Epithelial cell of prostate (primary cell): ENCODE measurements at regions not wholly inside any gene's neighbourhood (a gene's known extent, or its start where the extent isn't known, plus 50 kb on each side); places are given as distances from the start of the nearest gene placed in this dataset.

Source experiments
- DNase-seq: peaks from one replicate; pipeline ENCODE4 v3.0.0-alpha.2; 2011; ENCODE audit warnings: low read depth, low spot score
- H3K27ac ChIP-seq: fragments of 450-650 bp; 2 replicates; pipeline ENCODE4 v1.5.1; 2017; ENCODE audit warnings: mild to moderate bottlenecking

DNA sequence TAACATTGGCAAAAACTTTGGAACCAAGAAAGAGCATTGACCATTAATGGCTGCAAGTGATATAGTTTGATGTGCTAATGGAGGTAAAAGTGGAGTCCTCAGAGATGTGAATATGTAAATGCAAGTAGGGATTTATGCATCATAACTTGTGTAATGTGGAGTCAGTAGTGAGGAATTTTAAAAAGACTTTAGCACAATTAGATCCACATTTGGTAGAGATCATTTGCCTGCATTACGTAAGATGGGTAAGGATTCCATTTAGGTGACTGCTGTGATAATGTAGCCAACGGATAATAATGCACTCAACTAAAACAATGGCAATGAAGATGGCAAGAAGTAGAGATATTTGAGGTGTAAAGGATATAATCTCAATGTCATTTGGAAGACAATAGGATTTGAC is 1128.4 kb downstream of the ADGRL3 start:
- no peak overlapping the region for H3K27ac ChIP-seq
- no peak for DNase-seq

DNA sequence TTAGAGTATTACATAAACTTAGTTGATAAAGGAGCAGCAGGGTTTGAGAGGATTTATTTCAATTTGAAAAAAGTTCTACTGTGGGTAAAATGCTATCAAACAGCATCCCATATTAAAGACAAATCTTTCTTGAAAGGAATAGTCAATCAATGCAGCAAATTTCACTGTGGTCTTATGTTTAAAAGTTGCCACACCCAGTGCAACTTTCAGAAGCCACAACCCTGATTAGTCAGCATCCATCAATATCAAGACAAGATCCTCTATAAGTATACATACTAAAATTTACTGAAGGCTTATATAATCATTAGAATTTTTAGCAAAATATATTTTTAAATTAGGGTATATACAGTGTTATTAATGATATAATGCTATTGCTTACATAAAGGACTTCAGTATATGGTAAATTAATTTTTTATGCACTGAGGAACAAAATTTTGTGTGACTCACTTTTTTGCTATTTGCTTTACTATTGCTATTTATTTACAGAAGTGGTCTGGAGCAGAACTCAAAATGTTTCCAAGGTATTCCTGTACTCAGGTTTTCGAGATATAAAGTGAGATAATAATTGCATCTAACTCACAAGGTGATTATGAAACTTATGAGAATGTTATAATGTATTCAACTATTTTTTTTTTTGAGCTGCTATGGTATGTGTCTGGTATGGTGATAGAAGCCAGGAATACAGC is 1127.6 kb downstream of the ADGRL3 start:
- no peak for DNase-seq
- no peak overlapping the region for H3K27ac ChIP-seq

DNA sequence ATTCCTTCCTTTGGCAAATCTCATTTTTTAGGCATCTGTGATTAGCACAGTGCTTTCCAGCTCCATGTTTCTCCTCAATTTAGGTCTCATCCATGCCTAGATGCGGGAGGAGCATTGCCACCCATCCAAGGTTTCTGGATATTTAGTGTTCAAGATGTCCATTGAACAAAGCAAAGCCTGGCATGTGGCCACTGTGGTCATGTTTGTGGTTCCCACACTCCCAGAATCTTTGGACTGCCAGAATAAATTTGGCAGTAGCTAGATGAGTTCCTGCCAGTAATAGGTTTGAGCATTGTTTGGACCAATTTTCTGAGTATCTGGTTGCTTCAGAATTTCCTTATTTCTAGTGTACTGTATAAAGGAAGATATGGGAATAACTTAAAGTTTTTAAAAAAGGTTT is 1124.1 kb downstream of the ADGRL3 start:
- no peak overlapping the region for H3K27ac ChIP-seq
- DNase-seq: no peak

DNA sequence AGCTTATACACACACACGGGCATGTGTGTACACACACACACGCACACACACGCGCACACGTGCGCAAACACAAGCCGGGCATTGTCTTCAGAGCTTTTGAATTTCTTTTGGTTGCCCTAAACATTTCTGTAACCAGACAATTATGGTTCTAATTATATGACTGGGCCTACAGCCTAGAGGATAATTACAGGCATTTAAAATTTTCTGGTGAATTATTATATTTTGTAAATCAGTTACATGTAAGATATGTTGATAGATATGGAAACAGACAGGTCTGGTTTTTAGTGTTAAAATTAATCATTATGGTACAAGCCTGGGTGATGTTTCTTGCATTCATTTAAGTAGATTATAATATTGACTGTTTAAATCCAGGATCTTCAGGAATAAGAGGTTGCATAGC is 1120.5 kb downstream of the ADGRL3 start:
- no peak overlapping the region for H3K27ac ChIP-seq
- DNase-seq: no peak

DNA sequence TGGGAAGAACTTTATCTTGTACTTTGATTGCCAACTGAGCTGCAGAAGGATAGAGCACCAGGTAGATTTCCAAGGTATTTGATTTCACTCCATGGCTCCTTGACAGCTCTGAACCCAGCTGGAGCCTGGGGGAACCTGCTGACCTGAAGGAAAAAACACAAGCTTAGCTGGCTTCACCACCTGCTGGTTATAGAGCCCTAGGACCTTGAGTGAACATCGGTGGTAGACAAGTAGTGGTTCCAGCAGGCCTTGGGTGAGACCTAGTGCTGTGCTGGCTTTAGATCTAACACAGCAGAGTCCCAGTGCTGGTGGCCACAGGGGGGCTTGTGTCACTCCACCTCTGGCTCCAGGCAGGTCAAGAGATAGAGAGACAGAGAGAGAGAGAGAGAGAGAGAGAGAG is 1102.6 kb downstream of the ADGRL3 start:
- H3K27ac ChIP-seq: no peak overlapping the region
- DNase-seq: no peak

DNA sequence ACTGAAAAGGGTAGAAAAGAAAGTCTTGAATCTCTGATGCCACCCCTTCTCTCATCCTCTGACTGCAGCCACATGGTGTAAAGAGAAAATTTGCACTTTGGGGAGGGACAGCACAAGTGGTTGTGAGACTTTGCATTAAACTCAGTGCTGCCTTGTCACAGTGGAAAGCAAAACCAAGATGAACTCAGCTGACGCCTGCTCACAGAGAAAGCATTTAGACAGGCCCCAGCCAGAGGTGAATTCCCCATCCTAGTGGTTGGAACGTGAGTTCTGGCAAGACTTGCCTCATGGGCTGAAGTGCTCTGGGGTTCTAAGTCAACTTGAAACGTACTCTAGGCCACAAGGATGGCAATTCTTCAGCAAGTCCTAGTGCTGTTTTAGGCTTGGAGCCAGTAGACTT is 1101.4 kb downstream of the ADGRL3 start:
- no peak overlapping the region for H3K27ac ChIP-seq
- DNase-seq: no peak

DNA sequence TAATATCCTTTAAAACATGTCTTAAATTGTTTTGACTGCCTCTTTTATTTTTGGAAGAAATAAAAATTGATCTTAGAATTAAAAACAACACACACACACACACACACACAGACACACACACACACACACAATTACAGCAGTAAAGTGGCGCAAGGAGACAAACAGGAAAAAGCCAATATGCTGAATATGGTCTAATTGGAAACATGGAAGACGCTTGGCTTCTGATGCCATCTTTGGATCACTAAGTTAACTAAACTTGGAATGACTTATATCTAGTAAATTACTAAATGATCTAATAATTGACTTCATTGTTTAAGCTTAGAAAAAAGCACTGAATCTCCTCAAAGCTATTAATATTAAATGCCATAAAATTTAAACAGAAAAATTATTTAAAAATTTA is 1093.4 kb downstream of the ADGRL3 start:
- no peak for DNase-seq
- H3K27ac ChIP-seq: no peak overlapping the region

DNA sequence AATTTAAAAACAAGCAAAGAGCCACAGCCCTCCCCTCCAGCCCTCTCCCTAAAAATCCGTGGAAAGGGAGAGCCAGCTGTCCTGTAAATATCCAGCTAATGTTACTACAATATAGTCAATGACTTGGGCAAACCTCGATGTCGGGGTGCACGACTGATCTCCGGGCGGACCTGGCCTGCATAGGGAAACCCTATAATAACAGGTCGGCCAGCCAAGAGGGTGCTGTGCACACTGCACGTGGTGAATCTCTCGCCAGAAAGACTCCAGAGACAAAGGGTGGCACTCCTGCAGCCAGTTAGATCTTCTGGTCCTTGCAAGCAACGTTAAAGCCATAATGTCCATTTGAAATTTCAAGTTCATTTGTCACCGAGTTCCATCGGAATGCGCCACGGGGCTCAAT is 1092.8 kb downstream of the ADGRL3 start:
- no peak for DNase-seq
- no peak overlapping the region for H3K27ac ChIP-seq

DNA sequence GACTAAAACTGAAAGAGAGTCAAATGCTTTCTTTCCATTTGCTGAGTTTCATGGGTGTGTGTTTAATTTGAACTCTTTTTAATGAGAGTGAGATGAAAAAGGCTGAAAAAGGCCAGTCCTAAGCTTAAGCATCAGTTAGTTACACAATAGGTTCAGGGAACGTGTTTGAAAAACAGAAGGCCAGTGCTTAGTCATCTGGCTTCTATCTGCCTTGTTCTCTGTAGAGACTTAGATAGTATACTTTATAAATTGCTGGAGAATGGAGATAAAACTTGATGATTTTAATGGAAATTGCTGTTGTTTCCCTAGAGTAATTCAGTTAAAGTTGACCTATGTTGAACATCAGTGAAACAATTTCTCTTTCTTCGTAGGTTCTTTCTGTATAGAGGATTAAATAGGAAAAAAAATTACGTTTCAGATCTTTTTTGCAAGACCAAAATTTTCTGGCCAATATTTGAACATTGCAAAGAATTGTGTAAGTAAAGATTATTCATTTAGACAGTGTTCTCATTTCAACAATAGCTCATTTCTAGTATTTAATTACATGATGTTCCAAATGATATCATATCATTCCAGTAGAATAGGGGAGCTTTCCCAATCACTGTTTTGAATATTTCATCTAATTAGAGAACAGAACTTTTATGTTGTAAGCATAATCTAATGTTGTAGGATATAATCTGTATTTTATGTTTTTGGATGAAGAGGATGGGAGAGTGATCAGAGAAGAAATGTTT is 1088.8 kb downstream of the ADGRL3 start:
- no peak for DNase-seq
- no peak overlapping the region for H3K27ac ChIP-seq

DNA sequence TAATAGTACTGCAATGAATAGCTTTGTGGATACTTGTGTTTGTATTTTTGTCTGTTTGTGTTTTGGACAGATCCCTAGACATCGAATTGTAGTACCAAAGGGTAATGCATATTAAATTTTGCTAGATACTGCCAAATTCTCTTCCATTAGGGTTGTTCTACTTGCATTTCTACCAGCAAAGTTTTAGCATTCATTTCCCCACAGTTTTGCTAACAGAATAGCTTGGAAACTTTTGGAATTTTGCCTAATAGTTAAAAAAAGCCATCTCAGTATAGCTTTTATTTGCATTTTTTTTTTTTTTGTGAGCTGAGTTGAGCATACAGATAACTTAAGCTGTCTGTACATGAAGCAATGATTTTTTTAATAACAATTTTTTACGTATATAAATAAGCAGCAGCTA is 1084.9 kb downstream of the ADGRL3 start:
- no peak for DNase-seq
- no peak overlapping the region for H3K27ac ChIP-seq

DNA sequence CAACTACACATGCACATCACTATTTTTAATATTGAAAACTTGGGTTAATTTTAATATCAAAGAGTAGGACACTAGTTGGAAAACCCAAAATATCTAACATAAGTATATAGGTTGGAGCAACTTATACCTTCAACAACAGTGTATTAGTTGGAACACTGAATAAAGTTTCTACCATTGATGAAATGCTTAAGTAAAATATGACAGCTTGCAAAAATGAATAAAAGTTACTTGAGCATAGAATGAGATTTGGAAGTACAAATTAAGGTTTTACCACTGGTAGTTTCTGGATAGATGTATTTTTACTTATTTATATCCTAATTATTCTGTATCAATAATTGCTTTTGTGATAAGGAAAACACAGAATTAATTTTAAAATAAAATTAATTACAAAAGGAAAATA is 1079.6 kb downstream of the ADGRL3 start:
- DNase-seq: no peak
- no peak overlapping the region for H3K27ac ChIP-seq

DNA sequence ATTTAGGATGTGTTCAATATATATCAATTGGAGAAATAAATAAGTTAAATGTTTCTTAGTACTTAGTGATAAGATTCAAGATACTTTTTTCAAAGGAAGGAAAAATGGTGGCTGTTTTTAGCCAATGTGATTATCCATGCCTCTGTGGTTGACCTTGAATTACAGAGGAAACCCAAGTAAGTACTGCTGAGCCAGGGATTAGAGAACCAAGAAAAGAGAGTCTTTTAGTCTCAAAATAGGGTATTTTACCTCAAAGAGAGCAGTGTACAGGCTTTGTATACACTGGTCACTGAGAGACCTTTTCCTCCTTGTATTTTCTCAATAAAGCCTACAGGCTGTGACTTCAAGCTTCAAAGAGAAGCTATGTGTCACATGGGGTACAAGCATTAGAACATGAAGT is 1075.3 kb downstream of the ADGRL3 start:
- no peak for DNase-seq
- H3K27ac ChIP-seq: no peak overlapping the region

DNA sequence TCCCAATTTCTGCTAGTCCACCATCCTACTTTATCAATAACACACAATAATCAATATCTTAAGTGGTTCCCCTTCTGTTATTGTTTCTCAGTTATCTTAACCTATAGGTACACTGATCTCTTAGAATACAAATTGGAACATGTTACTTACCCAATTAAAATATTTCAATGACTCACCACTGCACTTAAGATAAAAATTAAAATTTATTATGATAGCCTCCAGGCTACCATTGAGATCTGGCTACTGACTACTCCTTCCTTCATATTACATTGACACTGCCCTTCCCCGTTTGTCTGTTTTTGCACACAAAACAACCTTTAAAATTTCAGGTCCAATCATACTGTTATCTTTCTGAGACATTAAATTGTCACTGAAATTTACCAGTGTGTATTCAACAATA is 1074.7 kb downstream of the ADGRL3 start:
- H3K27ac ChIP-seq: no peak overlapping the region
- no peak for DNase-seq

DNA sequence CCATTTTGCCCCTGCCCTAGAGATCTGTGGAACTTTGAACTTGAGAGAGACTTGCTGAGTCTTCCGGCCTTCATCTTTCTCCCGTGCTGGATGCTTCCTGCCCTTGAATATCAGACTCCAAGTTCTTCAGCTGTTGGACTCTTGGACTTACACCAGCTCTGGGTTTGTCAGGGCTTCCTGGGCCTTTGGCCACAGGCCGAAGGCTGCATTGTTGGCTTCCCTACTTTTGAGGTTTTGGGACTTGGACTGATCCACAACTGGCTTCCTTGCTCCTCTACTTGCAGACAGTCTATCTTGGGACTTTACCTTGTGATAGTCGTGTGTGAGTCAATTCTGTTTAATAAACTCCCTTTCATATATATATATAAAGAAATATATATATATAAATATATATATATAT is 1071.0 kb downstream of the ADGRL3 start:
- no peak for DNase-seq
- H3K27ac ChIP-seq: no peak overlapping the region

DNA sequence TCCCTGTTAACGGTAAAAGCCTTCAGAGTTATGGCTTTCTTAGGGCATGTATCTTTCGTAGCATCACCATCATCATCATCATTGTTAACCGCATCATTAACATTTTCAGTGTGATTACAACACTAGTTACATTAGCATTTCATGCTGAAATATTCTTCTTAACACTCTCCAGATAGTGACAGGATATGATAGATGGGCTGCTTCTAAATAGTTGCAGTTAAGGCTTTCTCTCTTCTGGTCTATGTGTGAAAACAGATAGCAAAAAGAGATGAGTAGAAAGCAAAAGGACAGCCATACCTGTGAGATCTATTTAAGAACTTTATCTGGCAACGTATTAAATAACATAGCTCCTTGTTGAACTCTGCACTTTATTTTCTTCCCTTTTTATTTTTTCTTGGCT is 1069.8 kb downstream of the ADGRL3 start:
- no peak for DNase-seq
- H3K27ac ChIP-seq: no peak overlapping the region

DNA sequence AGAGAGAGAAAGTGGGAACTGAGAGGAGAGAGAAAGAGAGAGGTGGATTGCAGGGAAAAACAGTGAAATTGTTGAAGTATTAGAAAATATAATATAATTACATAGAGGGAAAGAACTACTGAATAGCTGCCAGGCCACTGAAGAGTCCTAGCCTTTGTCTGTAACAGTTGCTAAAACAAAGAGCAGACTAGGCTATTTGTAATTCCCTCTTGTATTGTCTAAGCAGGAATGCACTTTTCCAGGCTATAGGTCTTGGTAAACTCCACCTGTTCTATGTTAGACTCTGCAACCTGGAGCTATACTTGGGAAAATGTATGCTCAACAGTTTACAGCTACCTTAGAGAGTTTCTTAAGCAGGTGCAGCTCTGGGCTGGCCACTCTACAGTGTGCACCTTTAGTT is 1063.3 kb downstream of the ADGRL3 start:
- no peak overlapping the region for H3K27ac ChIP-seq
- no peak for DNase-seq

DNA sequence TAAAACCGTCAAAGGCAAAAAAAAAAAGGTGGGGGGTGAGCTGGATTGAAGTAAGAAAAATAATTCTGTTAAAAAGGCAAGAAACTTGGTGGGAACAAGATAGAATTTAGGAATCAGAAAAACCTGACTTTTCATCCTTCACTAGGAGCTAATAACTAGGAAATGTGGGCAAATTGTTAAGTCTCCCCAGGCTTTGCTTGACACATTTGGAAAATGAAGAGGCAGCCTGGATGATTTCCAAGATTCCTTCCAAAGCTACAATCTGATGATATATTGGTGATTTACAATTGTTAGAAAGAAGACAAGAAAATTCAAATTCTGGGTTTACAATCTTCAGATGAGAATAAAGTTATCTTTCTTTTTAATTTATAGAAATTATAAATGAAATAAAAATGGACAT is 1062.5 kb downstream of the ADGRL3 start:
- DNase-seq: no peak
- H3K27ac ChIP-seq: no peak overlapping the region

DNA sequence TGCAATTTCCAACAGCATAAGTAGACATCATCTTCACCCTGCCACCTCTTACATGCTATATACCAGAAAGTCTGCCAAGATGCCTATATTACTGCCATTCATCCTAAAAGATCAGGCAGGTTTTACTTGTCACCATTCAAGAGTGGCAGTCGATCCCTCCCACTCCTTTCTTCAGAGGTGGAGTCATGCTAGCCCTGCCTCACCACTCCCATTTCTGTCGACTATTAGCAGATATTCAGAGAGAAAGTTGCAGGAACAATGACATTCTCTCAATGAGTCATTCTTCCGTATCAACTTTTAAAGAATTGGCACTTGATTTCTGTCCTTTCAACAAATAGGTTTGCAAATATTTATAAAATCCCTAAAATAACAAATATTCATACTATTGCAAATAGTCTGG is 1060.1 kb downstream of the ADGRL3 start:
- DNase-seq: no peak
- H3K27ac ChIP-seq: no peak overlapping the region

DNA sequence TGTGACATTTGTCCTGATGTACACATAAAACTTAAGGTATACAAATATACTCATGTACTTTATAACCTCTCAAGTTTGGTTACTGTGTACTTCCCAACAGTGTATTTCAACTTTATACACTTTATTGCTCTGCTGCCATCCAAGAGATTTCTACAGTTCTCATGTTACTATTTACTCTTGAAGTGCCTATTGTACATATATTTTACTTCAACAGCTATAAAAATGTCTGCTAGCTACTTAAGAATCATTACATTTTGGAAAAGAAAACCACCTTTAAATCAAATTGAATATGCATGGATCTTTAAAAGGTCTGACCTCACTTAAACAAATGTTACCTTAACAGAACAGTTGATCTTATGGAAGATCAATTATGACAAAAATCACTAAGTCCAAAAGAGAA is 1056.4 kb downstream of the ADGRL3 start:
- H3K27ac ChIP-seq: no peak overlapping the region
- DNase-seq: no peak

DNA sequence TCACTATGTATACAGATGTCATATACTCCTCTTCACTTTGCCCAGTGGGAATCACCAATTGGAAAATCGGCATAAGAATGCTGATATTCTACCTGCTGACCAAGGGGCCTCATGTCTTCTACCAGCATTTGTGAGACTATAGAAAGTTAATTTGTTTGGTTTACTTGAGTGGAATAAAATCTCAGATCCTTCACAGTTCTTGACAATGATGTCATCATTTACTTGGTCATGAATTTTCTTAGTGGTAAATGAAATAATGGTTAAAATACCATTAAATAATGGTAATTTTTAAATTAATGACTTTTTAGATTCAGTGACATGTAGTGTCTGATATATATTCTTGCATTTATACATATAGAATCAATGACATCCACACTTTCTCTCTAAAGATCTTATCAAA is 1052.6 kb downstream of the ADGRL3 start:
- no peak for DNase-seq
- H3K27ac ChIP-seq: no peak overlapping the region

DNA sequence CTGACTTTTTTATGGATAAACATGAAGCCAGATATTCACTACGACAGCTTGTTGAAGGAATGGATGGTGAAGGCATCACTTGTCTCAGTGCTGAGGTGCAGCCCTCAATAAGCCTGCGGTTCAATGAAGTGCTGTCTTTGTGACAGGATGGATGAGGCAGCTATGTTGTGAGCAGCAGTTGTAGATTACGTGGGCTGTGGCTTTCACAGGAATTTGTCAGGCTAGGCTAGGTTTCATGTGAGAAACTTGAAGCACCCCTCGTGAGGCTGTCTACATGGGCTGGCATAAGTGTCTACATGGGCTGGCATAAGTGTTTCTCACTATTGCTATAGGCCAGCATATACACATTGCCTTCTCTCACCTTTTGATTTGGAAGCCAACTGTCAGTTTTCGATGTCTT is 1050.0 kb downstream of the ADGRL3 start:
- no peak for DNase-seq
- H3K27ac ChIP-seq: no peak overlapping the region

DNA sequence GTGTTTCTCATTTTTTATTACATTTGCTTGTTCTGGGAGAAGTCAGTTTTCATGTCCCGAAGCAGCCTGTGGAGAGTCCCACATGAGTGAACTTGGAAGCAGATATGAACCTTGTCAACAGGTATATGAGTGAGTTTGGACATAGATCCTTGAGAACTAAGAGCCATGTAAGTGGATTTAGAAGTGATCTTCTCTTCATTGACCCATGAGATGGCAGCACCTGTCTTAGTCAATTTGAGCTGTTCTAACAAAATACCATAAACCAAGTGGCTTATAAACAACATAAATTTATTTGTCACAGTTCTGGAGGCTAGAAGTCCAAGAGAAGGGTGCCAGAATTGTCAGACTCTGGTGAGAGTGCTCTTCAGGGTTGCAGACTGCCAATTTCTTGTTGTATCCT is 1043.8 kb downstream of the ADGRL3 start:
- no peak for DNase-seq
- H3K27ac ChIP-seq: no peak overlapping the region
